WERI-Rb-1 (cell line): ENCODE measurements at regions not wholly inside any gene's neighbourhood (a gene's known extent, or its start where the extent isn't known, plus 50 kb on each side); places are given as distances from the start of the nearest gene placed in this dataset.

Source experiments
- DNase-seq: peaks from one replicate; pipeline ENCODE4 v3.0.0-alpha.2; 2020
- H3K27ac ChIP-seq: fragments of 250-450 bp; sonication (Bioruptor Pico); 2 replicates; pipeline ENCODE4 v1.5.1; 2020; ENCODE audit warnings: mild to moderate bottlenecking, moderate library complexity
- H3K27me3 ChIP-seq: fragments of 250-450 bp; sonication (Bioruptor Pico); 2 replicates; pipeline ENCODE4 v1.5.1; 2021; ENCODE audit warnings: mild to moderate bottlenecking, low read depth, moderate library complexity; ENCODE audit not compliant: insufficient read depth, severe bottlenecking
- H3K36me3 ChIP-seq: fragments of 250-450 bp; sonication (Bioruptor Pico); 2 replicates; pipeline ENCODE4 v1.5.1; 2020; ENCODE audit warnings: mild to moderate bottlenecking, moderate library complexity
- H3K4me3 ChIP-seq: 2 replicates; pipeline ENCODE4 v1.5.1; 2011; ENCODE audit warnings: low read depth, mild to moderate bottlenecking, control low read depth, low read length
- H3K9me3 ChIP-seq: fragments of 250-450 bp; sonication (Bioruptor Pico); 2 replicates; pipeline ENCODE4 v1.5.1; 2021; ENCODE audit warnings: mild to moderate bottlenecking, moderate library complexity; ENCODE audit not compliant: severe bottlenecking
- CTCF ChIP-seq: IDR thresholded peaks from 2 replicates; pipeline ENCODE4 v1.5.1; 2011; ENCODE audit warnings: low read depth, mild to moderate bottlenecking, control low read depth, inconsistent platforms, low read length

GRCh38 chr2:123916051-123916450 is 109.0 kb upstream of the CNTNAP5 start:
- H3K27ac ChIP-seq = no peak overlapping the region
- H3K27me3 ChIP-seq = no peaks in the 10 kb centered on the region
- DNase-seq = no peak
- H3K36me3 ChIP-seq = no peaks in the 10 kb centered on the region
- H3K9me3 ChIP-seq = no peaks in the 10 kb centered on the region
- no peak for TF ChIP-seq CTCF
- H3K4me3 ChIP-seq = no peak overlapping the region

GRCh38 chr2:123916531-123916930 is 108.6 kb upstream of the CNTNAP5 start:
- TF ChIP-seq CTCF = no peak
- Histone ChIP-seq H3K27ac (no peak overlapping the region), H3K36me3 (no peaks in the 10 kb centered on the region), H3K4me3 (no peak overlapping the region), H3K27me3 (no peaks in the 10 kb centered on the region), H3K9me3 (no peaks in the 10 kb centered on the region)
- peak; percentile 17 for DNase-seq

GRCh38 chr2:123917241-123917640 is 107.8 kb upstream of the CNTNAP5 start:
- no peaks in the 10 kb centered on the region for H3K36me3 ChIP-seq
- H3K4me3 ChIP-seq = no peak overlapping the region
- DNase-seq = no peak
- TF ChIP-seq CTCF = no peak
- no peaks in the 10 kb centered on the region for H3K9me3 ChIP-seq
- no peak overlapping the region for H3K27ac ChIP-seq
- H3K27me3 ChIP-seq = no peaks in the 10 kb centered on the region

GRCh38 chr2:123928358-123928757 is 96.7 kb upstream of the CNTNAP5 start:
- H3K4me3 ChIP-seq = no peak overlapping the region
- TF ChIP-seq CTCF = no peak
- no peaks in the 10 kb centered on the region for H3K27me3 ChIP-seq
- H3K36me3 ChIP-seq = no peaks in the 10 kb centered on the region
- no peak for DNase-seq
- H3K27ac ChIP-seq = no peak overlapping the region
- H3K9me3 ChIP-seq = no peaks in the 10 kb centered on the region

- Histone ChIP-seq H3K9me3 (peaks cover 4% of the 10 kb centered on the region), H3K36me3 (no peaks in the 10 kb centered on the region), H3K27ac (no peak overlapping the region), H3K27me3 (peaks cover 4% of the 10 kb centered on the region), H3K4me3 (no peak overlapping the region)
- peak; percentile 17; the same call in 1 of the 2 replicates for TF ChIP-seq CTCF
- no peak for DNase-seq
Observed at GRCh38 chr2:123935405-123935804, 89.7 kb upstream of the CNTNAP5 start.

GRCh38 chr2:123953846-123954245 is 71.2 kb upstream of the CNTNAP5 start:
- no peaks in the 10 kb centered on the region for H3K27me3 ChIP-seq
- no peak overlapping the region for H3K4me3 ChIP-seq
- no peak for DNase-seq
- H3K9me3 ChIP-seq = no peaks in the 10 kb centered on the region
- H3K27ac ChIP-seq = no peak overlapping the region
- no peak for TF ChIP-seq CTCF
- H3K36me3 ChIP-seq = no peaks in the 10 kb centered on the region
